Retinal pigment epithelial cell (primary cell): ENCODE measurements at regions not wholly inside any gene's neighbourhood (a gene's known extent, or its start where the extent isn't known, plus 50 kb on each side); places are given as distances from the start of the nearest gene placed in this dataset.

Source experiments
- DNase-seq: peaks from one replicate; pipeline ENCODE4 v3.0.0-alpha.2; 2010; ENCODE audit warnings: low read depth
- H3K4me3 ChIP-seq: 2 replicates; pipeline ENCODE4 v1.5.1; 2011; ENCODE audit warnings: mild to moderate bottlenecking, low read length, control low read depth, moderate library complexity
- TF ChIP-seq, protein P1 (sequence below): conservative IDR thresholded peaks from 2 replicates; pipeline ENCODE4 v1.5.1; 2011; ENCODE audit warnings: low read depth, low read length, control low read depth, inconsistent platforms

DNA sequence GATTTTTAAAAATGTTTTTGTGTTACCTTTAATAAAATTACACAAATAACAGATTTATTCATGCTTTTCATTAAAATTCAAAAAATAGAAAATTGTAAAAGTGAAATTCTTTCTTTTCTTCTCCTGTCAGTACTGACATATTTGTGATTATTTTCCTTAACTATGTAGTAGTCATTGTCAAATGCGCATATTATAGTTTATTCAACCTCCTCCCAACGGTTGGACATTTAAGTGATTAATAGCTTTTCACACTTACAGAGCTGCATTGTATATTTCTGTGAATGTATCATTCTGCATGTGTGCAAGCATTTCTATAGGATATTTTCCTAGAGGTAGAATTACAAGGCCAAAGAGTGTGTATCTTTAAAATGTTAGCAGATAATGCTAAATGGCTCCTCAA lies 259.2 kb downstream of the SH3BP4 start:
- TF ChIP-seq, protein P1, sequence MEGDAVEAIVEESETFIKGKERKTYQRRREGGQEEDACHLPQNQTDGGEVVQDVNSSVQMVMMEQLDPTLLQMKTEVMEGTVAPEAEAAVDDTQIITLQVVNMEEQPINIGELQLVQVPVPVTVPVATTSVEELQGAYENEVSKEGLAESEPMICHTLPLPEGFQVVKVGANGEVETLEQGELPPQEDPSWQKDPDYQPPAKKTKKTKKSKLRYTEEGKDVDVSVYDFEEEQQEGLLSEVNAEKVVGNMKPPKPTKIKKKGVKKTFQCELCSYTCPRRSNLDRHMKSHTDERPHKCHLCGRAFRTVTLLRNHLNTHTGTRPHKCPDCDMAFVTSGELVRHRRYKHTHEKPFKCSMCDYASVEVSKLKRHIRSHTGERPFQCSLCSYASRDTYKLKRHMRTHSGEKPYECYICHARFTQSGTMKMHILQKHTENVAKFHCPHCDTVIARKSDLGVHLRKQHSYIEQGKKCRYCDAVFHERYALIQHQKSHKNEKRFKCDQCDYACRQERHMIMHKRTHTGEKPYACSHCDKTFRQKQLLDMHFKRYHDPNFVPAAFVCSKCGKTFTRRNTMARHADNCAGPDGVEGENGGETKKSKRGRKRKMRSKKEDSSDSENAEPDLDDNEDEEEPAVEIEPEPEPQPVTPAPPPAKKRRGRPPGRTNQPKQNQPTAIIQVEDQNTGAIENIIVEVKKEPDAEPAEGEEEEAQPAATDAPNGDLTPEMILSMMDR = no peak
- H3K4me3 ChIP-seq = no peak overlapping the region

DNA sequence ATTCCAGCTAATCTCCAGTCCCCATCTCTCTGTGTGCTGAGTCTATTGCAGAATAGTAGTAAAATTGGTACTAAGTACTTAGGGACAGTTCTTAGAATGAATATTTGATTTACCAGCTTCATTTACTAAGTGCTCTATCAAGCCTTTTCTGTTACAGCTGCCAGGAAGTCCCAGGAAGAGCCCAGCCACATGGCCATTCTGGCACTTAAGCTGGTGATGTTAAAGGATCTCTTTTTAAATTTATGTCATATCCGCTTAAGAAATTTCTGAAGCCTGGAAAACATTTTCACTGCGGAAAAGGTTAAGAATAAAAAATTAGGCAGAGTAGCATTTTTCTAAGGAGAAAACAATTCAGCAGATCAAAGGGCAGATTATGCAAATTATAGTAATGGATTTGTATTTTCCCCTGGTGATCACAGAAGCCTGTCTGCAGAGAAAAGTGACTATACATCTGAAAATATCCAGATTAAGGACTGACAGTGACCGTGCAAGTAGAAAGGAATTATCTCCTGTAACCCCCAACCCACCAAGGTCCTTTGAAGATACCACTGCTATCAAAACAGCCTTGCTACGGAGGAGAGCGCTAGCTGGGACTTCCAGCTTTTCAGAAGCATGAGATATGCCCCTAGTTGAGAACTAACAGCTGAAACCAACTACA lies 260.8 kb downstream of the SH3BP4 start:
- no peak for DNase-seq
- TF ChIP-seq, protein P1 = no peak
- no peak overlapping the region for H3K4me3 ChIP-seq

More for the DNA sequence above, 259.2 kb downstream of the SH3BP4 start:
- DNase-seq = no peak

DNA sequence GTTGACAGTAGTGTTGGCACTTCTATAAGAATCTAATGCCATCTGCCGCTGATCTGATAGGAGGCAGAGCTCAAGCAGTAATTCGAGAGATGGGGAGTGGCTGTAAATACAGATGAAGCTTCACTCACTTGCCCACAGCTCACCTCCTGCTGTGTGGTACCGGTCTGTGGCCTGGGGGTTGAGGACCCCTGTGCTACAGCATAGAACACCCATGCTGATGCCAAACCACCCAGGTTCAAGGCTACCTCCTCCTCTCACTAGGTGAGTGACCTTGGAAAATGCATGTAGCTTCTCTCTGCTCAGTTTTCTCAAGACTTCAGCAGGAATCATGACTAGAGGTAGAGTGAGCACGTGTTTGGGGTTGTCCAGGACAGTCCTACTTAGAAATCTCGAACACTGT lies 263.4 kb downstream of the SH3BP4 start:
- no peak for DNase-seq
- TF ChIP-seq, protein P1 = no peak
- H3K4me3 ChIP-seq = no peak overlapping the region

DNA sequence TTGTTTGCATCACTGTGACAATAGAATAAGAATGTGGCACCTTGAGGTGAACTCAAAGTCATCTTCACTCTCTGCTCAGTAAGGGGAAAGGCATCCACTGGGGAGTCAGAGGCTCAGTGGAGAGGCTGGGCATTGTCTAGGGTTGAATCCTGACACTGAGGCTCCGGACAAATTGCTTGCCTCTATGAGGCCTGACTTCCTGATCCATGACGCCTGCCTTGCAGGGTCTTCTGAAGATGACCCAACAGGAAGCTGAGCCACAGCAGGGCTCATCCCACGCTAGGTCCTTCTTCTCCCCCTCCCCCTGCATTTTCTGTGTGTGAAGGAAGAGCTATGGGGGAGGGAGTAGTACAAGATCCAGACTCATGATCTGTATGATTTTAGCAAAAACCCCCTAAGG lies 265.1 kb downstream of the SH3BP4 start:
- TF ChIP-seq, protein P1 = no peak
- no peak for DNase-seq
- H3K4me3 ChIP-seq = no peak overlapping the region

DNA sequence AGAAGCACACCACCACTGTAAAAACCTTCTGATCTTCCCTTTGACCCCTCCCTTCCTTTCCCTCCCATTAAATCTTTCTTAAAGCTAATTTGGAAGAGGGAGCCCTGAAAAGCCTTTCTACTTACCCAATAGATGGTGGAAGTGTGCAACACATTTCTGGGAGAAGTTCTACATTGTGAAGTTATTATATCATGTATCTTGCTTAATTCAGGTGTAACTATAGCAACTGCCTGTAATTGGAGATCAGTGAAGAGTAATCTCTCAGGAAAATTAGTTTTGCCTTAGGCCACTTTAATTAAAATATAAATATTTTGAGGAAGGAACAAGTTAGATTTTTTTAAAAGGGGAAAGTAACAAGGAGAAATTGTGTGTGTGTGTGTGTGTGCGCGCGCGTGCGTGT lies 266.0 kb downstream of the SH3BP4 start:
- no peak for DNase-seq
- H3K4me3 ChIP-seq = no peak overlapping the region
- TF ChIP-seq, protein P1 = no peak

DNA sequence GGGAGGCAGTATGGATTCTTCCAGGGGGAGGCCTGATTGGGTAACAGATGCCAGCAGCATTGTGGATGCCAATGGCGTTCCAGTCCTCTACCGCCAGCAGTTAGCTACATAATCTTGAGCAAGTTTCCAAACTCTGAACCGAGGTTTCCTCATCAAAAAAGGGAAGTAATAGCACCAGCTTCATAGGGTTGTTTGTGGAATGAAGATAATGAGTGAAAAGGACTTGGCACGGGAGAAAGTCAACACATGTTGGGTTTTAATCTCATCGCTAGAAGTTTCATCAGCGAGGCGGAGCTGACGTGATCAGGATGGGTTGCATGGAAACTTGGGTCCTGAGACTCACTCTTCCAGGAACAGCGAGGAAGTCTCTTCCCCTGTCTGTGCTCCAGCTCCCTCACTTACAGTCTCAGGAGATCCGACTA lies 266.7 kb downstream of the SH3BP4 start:
- no peak for DNase-seq
- TF ChIP-seq, protein P1 = no peak
- H3K4me3 ChIP-seq = no peak overlapping the region

DNA sequence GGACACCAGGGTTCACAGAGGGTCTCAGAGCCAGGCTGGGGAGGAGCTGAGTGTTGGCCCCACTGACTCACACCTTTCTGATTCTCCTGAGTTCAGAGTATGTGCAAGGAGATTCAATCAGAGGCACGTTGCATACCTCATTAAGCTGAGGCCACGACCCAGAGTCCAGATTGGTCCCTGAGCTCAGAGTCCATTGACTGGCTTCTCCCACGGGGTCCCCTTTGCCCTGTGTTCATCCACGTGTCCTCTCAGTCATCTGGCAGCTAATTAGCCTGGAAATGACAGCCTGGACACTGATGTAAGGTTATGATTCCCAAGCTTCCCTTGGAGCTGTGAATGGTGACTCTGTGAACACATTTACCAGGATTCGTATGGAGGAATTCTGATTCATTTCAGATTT lies 267.2 kb downstream of the SH3BP4 start:
- no peak overlapping the region for H3K4me3 ChIP-seq
- TF ChIP-seq, protein P1 = no peak
- no peak for DNase-seq
